Lower leg skin (tissue), 3 donors: ENCODE measurements at regions not wholly inside any gene's neighbourhood (a gene's known extent, or its start where the extent isn't known, plus 50 kb on each side); places are given as distances from the start of the nearest gene placed in this dataset.

Experiments
- CTCF ChIP-seq, 3 donors: fragments of 450-650 bp; IDR thresholded peaks; one replicate each; pipeline ENCODE4 v1.5.1; 2016; ENCODE audit warnings: antibody characterized with exemption in 3 of 3, mild to moderate bottlenecking in 3 of 3, moderate library complexity in 2 of 3
- POLR2A ChIP-seq, 2 donors: fragments of 450-650 bp; IDR thresholded peaks; one replicate each; pipeline ENCODE4 v1.6.1; 2016 to 2017; ENCODE audit warnings: antibody characterized with exemption in 2 of 2, mild to moderate bottlenecking in 1 of 2, moderate library complexity in 1 of 2

GRCh38 chr1:79667848-79668696 lies 661.5 kb upstream of the ADGRL4 start:
- TF ChIP-seq CTCF (IDR thresholded peaks at IDR 0.05), result no peak
- no peak for TF ChIP-seq POLR2A (IDR thresholded peaks at IDR 0.05)
